ENCODE measurements at regions not wholly inside any gene's neighbourhood (a gene's known extent, or its start where the extent isn't known, plus 50 kb on each side); places are given as distances from the start of the nearest gene placed in this dataset.

- no peak for DNase-seq
- H3K9me3 ChIP-seq (ENCODE audit: control insufficient read depth, low read length) = no peaks in the 10 kb centered on the region
- H3K27me3 ChIP-seq (replicated peaks; ENCODE audit: control insufficient read depth, insufficient read depth, low read length, poor library complexity, severe bottlenecking) = no peaks in the 10 kb centered on the region
- H3K4me1 ChIP-seq (ENCODE audit: control insufficient read depth, insufficient read depth, low read length, poor library complexity, severe bottlenecking) = peaks cover 12% of the 10 kb centered on the region
- no peaks in the 10 kb centered on the region for H3K36me3 ChIP-seq (ENCODE audit: control insufficient read depth, insufficient read depth, low read length)
- no peak overlapping the region for H3K4me3 ChIP-seq (ENCODE audit: insufficient read depth, low read depth, low read length, poor library complexity, severe bottlenecking)
- H3K27ac ChIP-seq (ENCODE audit: insufficient read depth, low read length, poor library complexity, severe bottlenecking) = no peak overlapping the region
Observed at GRCh38 chr3:72308641-72309040, 523.7 kb upstream of the PROK2 start.

GRCh38 chr3:72307438-72308115, 522.6 kb upstream of the PROK2 start:
- Histone ChIP-seq H3K4me3 (ENCODE audit: insufficient read depth, low read depth, low read length, poor library complexity, severe bottlenecking) (no peak overlapping the region), H3K27me3 (replicated peaks; ENCODE audit: control insufficient read depth, insufficient read depth, low read length, poor library complexity, severe bottlenecking) (no peaks in the 10 kb centered on the region), H3K9me3 (ENCODE audit: control insufficient read depth, low read length) (no peaks in the 10 kb centered on the region), H3K36me3 (ENCODE audit: control insufficient read depth, insufficient read depth, low read length) (no peaks in the 10 kb centered on the region), H3K4me1 (ENCODE audit: control insufficient read depth, insufficient read depth, low read length, poor library complexity, severe bottlenecking) (peaks cover 12% of the 10 kb centered on the region), H3K27ac (ENCODE audit: insufficient read depth, low read length, poor library complexity, severe bottlenecking) (no peak overlapping the region)
- DNase-seq = no peak

GRCh38 chr3:72306800-72307341, 521.9 kb upstream of the PROK2 start:
- H3K27ac ChIP-seq (ENCODE audit: insufficient read depth, low read length, poor library complexity, severe bottlenecking) = no peak overlapping the region
- no peak for DNase-seq

GRCh38 chr3:72303926-72304325, 519.0 kb upstream of the PROK2 start:
- no peak overlapping the region for H3K27ac ChIP-seq (ENCODE audit: insufficient read depth, low read length, poor library complexity, severe bottlenecking)
- no peak overlapping the region for H3K4me3 ChIP-seq (ENCODE audit: insufficient read depth, low read depth, low read length, poor library complexity, severe bottlenecking)
- no peaks in the 10 kb centered on the region for H3K9me3 ChIP-seq (ENCODE audit: control insufficient read depth, low read length)
- H3K27me3 ChIP-seq (replicated peaks; ENCODE audit: control insufficient read depth, insufficient read depth, low read length, poor library complexity, severe bottlenecking) = no peaks in the 10 kb centered on the region
- no peak for DNase-seq
- no peaks in the 10 kb centered on the region for H3K36me3 ChIP-seq (ENCODE audit: control insufficient read depth, insufficient read depth, low read length)
- H3K4me1 ChIP-seq (ENCODE audit: control insufficient read depth, insufficient read depth, low read length, poor library complexity, severe bottlenecking) = no peaks in the 10 kb centered on the region

More at GRCh38 chr3:72306800-72307341, 521.9 kb upstream of the PROK2 start:
- Histone ChIP-seq H3K9me3 (ENCODE audit: control insufficient read depth, low read length) (no peaks in the 10 kb centered on the region), H3K4me1 (ENCODE audit: control insufficient read depth, insufficient read depth, low read length, poor library complexity, severe bottlenecking) (peaks cover 12% of the 10 kb centered on the region), H3K27me3 (replicated peaks; ENCODE audit: control insufficient read depth, insufficient read depth, low read length, poor library complexity, severe bottlenecking) (no peaks in the 10 kb centered on the region), H3K36me3 (ENCODE audit: control insufficient read depth, insufficient read depth, low read length) (no peaks in the 10 kb centered on the region), H3K4me3 (ENCODE audit: insufficient read depth, low read depth, low read length, poor library complexity, severe bottlenecking) (no peak overlapping the region)

- no peaks in the 10 kb centered on the region for H3K9me3 ChIP-seq (ENCODE audit: control insufficient read depth, low read length)
- H3K4me3 ChIP-seq (ENCODE audit: insufficient read depth, low read depth, low read length, poor library complexity, severe bottlenecking) = no peak overlapping the region
- no peak for DNase-seq
- H3K4me1 ChIP-seq (ENCODE audit: control insufficient read depth, insufficient read depth, low read length, poor library complexity, severe bottlenecking) = no peaks in the 10 kb centered on the region
- H3K36me3 ChIP-seq (ENCODE audit: control insufficient read depth, insufficient read depth, low read length) = no peaks in the 10 kb centered on the region
- no peak overlapping the region for H3K27ac ChIP-seq (ENCODE audit: insufficient read depth, low read length, poor library complexity, severe bottlenecking)
- no peaks in the 10 kb centered on the region for H3K27me3 ChIP-seq (replicated peaks; ENCODE audit: control insufficient read depth, insufficient read depth, low read length, poor library complexity, severe bottlenecking)
Observed at GRCh38 chr3:72301779-72302178, 516.8 kb upstream of the PROK2 start.

- Histone ChIP-seq H3K4me3 (ENCODE audit: insufficient read depth, low read depth, low read length, poor library complexity, severe bottlenecking) (no peak overlapping the region), H3K27me3 (replicated peaks; ENCODE audit: control insufficient read depth, insufficient read depth, low read length, poor library complexity, severe bottlenecking) (no peaks in the 10 kb centered on the region), H3K9me3 (ENCODE audit: control insufficient read depth, low read length) (no peaks in the 10 kb centered on the region), H3K27ac (ENCODE audit: insufficient read depth, low read length, poor library complexity, severe bottlenecking) (no peak overlapping the region), H3K4me1 (ENCODE audit: control insufficient read depth, insufficient read depth, low read length, poor library complexity, severe bottlenecking) (no peaks in the 10 kb centered on the region), H3K36me3 (ENCODE audit: control insufficient read depth, insufficient read depth, low read length) (no peaks in the 10 kb centered on the region)
- DNase-seq = no peak
Observed at GRCh38 chr3:72300621-72301020, 515.7 kb upstream of the PROK2 start.

GRCh38 chr3:72299823-72300222, 514.9 kb upstream of the PROK2 start:
- no peak for DNase-seq
- Histone ChIP-seq H3K36me3 (ENCODE audit: control insufficient read depth, insufficient read depth, low read length) (no peaks in the 10 kb centered on the region), H3K9me3 (ENCODE audit: control insufficient read depth, low read length) (no peaks in the 10 kb centered on the region), H3K27ac (ENCODE audit: insufficient read depth, low read length, poor library complexity, severe bottlenecking) (no peak overlapping the region), H3K4me3 (ENCODE audit: insufficient read depth, low read depth, low read length, poor library complexity, severe bottlenecking) (no peak overlapping the region), H3K4me1 (ENCODE audit: control insufficient read depth, insufficient read depth, low read length, poor library complexity, severe bottlenecking) (no peaks in the 10 kb centered on the region), H3K27me3 (replicated peaks; ENCODE audit: control insufficient read depth, insufficient read depth, low read length, poor library complexity, severe bottlenecking) (no peaks in the 10 kb centered on the region)

GRCh38 chr3:72299321-72299802, 514.4 kb upstream of the PROK2 start:
- H3K36me3 ChIP-seq (ENCODE audit: control insufficient read depth, insufficient read depth, low read length) = no peaks in the 10 kb centered on the region
- no peak overlapping the region for H3K27ac ChIP-seq (ENCODE audit: insufficient read depth, low read length, poor library complexity, severe bottlenecking)
- no peak overlapping the region for H3K4me3 ChIP-seq (ENCODE audit: insufficient read depth, low read depth, low read length, poor library complexity, severe bottlenecking)
- no peaks in the 10 kb centered on the region for H3K27me3 ChIP-seq (replicated peaks; ENCODE audit: control insufficient read depth, insufficient read depth, low read length, poor library complexity, severe bottlenecking)
- DNase-seq = no peak
- H3K4me1 ChIP-seq (ENCODE audit: control insufficient read depth, insufficient read depth, low read length, poor library complexity, severe bottlenecking) = no peaks in the 10 kb centered on the region
- H3K9me3 ChIP-seq (ENCODE audit: control insufficient read depth, low read length) = no peaks in the 10 kb centered on the region

- Histone ChIP-seq H3K27ac (ENCODE audit: insufficient read depth, low read length, poor library complexity, severe bottlenecking) (no peak overlapping the region), H3K36me3 (ENCODE audit: control insufficient read depth, insufficient read depth, low read length) (no peaks in the 10 kb centered on the region), H3K9me3 (ENCODE audit: control insufficient read depth, low read length) (no peaks in the 10 kb centered on the region), H3K4me1 (ENCODE audit: control insufficient read depth, insufficient read depth, low read length, poor library complexity, severe bottlenecking) (no peaks in the 10 kb centered on the region), H3K27me3 (replicated peaks; ENCODE audit: control insufficient read depth, insufficient read depth, low read length, poor library complexity, severe bottlenecking) (no peaks in the 10 kb centered on the region), H3K4me3 (ENCODE audit: insufficient read depth, low read depth, low read length, poor library complexity, severe bottlenecking) (no peak overlapping the region)
- no peak for DNase-seq
Observed at GRCh38 chr3:72298201-72299152, 513.5 kb upstream of the PROK2 start.

- DNase-seq = no peak
- Histone ChIP-seq H3K9me3 (ENCODE audit: control insufficient read depth, low read length) (no peaks in the 10 kb centered on the region), H3K4me3 (ENCODE audit: insufficient read depth, low read depth, low read length, poor library complexity, severe bottlenecking) (no peak overlapping the region), H3K27ac (ENCODE audit: insufficient read depth, low read length, poor library complexity, severe bottlenecking) (no peak overlapping the region), H3K4me1 (ENCODE audit: control insufficient read depth, insufficient read depth, low read length, poor library complexity, severe bottlenecking) (no peaks in the 10 kb centered on the region), H3K27me3 (replicated peaks; ENCODE audit: control insufficient read depth, insufficient read depth, low read length, poor library complexity, severe bottlenecking) (no peaks in the 10 kb centered on the region), H3K36me3 (ENCODE audit: control insufficient read depth, insufficient read depth, low read length) (no peaks in the 10 kb centered on the region)
Observed at GRCh38 chr3:72297481-72297880, 512.5 kb upstream of the PROK2 start.
